Parathyroid adenoma (tissue), 2 donors: ENCODE measurements at regions not wholly inside any gene's neighbourhood (a gene's known extent, or its start where the extent isn't known, plus 50 kb on each side); places are given as distances from the start of the nearest gene placed in this dataset.
A peak's percentile ranks its signal among the peaks of the same experiment; 100 is the strongest.

Experiments used
- H2AFZ ChIP-seq: fragments of 300-600 bp; sonication (generic); one replicate; pipeline ENCODE4 v1.7.0; 2017; ENCODE audit warnings: antibody characterized with exemption, mild to moderate bottlenecking
- H3K27ac ChIP-seq: fragments of 300-600 bp; sonication (generic); one replicate; pipeline ENCODE4 v1.7.0; 2017
- H3K27me3 ChIP-seq: fragments of 300-600 bp; sonication (generic); one replicate; pipeline ENCODE4 v1.7.0; 2017; ENCODE audit warnings: low read length; ENCODE audit not compliant: control insufficient read depth, insufficient read depth
- H3K36me3 ChIP-seq: fragments of 300-600 bp; sonication (generic); one replicate; pipeline ENCODE4 v1.7.0; 2017; ENCODE audit warnings: low read length; ENCODE audit not compliant: control insufficient read depth, insufficient read depth
- H3K4me1 ChIP-seq: fragments of 300-600 bp; sonication (generic); one replicate; pipeline ENCODE4 v1.7.0; 2017; ENCODE audit warnings: control low read depth
- H3K4me2 ChIP-seq: fragments of 300-600 bp; sonication (generic); one replicate; pipeline ENCODE4 v1.7.0; 2017; ENCODE audit warnings: low read length
- H3K4me3 ChIP-seq: fragments of 300-600 bp; sonication (generic); one replicate; pipeline ENCODE4 v1.7.0; 2017; ENCODE audit warnings: low read depth, low read length
- H3K79me2 ChIP-seq: fragments of 300-600 bp; sonication (generic); one replicate; pipeline ENCODE4 v1.7.0; 2017; ENCODE audit warnings: control low read depth
- H3K9ac ChIP-seq: fragments of 300-600 bp; sonication (generic); one replicate; pipeline ENCODE4 v1.7.0; 2017; ENCODE audit warnings: mild to moderate bottlenecking
- H3K9me3 ChIP-seq: fragments of 300-600 bp; sonication (generic); one replicate; pipeline ENCODE4 v1.7.0; 2017; ENCODE audit warnings: low read length; ENCODE audit not compliant: control insufficient read depth
- TF ChIP-seq, protein P1 (sequence below): fragments of 300-600 bp; sonication (generic); IDR thresholded peaks from one replicate; pipeline ENCODE4 v1.7.0; 2017; ENCODE audit warnings: antibody characterized with exemption, mild to moderate bottlenecking
- donor health status: primary hyperparathyroidism.

DNA sequence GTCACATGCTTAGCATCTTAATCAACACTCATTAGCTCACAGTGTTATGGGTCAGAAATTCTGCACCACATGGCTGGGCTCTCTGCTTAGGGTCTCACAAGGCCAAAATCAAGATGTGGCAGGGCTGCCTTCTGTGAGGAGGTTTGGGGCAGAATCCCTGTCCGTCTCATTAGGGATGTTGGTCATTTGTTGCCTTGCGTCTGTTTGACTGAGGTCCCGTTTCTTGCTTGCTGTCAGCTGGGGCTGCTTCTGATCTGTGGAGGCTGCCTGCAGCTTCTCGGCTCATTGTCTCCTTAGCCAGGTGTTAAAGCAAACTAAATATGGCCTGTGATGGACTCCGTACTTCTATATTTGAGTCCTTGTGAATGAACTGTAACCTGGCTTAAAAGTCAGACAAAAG lies 146.5 kb downstream of the NDUFA10 start:
- H2AFZ ChIP-seq: no peak overlapping the region
- H3K4me1 ChIP-seq: peaks cover 29% of the 10 kb centered on the region
- no peaks in the 10 kb centered on the region for H3K9me3 ChIP-seq
- H3K36me3 ChIP-seq: no peaks in the 10 kb centered on the region
- H3K27me3 ChIP-seq: no peaks in the 10 kb centered on the region
- H3K4me2 ChIP-seq: no peak overlapping the region
- no peak overlapping the region for H3K9ac ChIP-seq
- H3K79me2 ChIP-seq: no peaks in the 10 kb centered on the region
- TF ChIP-seq, protein P1, sequence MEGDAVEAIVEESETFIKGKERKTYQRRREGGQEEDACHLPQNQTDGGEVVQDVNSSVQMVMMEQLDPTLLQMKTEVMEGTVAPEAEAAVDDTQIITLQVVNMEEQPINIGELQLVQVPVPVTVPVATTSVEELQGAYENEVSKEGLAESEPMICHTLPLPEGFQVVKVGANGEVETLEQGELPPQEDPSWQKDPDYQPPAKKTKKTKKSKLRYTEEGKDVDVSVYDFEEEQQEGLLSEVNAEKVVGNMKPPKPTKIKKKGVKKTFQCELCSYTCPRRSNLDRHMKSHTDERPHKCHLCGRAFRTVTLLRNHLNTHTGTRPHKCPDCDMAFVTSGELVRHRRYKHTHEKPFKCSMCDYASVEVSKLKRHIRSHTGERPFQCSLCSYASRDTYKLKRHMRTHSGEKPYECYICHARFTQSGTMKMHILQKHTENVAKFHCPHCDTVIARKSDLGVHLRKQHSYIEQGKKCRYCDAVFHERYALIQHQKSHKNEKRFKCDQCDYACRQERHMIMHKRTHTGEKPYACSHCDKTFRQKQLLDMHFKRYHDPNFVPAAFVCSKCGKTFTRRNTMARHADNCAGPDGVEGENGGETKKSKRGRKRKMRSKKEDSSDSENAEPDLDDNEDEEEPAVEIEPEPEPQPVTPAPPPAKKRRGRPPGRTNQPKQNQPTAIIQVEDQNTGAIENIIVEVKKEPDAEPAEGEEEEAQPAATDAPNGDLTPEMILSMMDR: no peak
- no peak overlapping the region for H3K4me3 ChIP-seq
- H3K27ac ChIP-seq: no peak overlapping the region

DNA sequence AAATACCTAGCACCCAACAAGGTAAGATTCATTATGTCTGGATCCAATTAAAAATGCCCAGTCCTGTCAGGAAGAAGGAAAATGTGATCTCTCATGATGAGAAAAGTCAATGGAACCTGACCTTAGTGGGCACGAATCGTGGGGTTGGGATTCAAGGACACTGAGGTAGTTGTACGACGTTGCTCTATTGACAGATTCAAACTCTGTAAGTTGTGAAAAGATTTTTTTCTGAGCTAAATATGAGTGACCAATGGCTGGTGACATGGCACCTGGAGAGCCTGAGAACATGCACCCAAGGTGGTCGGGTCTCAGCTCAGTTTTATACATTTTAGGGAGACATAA lies 148.2 kb downstream of the NDUFA10 start:
- no peaks in the 10 kb centered on the region for H3K79me2 ChIP-seq
- H3K27me3 ChIP-seq: no peaks in the 10 kb centered on the region
- no peak overlapping the region for H3K4me3 ChIP-seq
- no peaks in the 10 kb centered on the region for H3K36me3 ChIP-seq
- TF ChIP-seq, protein P1: no peak
- H3K27ac ChIP-seq: peak overlapping the region; percentile 66
- H2AFZ ChIP-seq: peak overlapping the region; percentile 75
- no peaks in the 10 kb centered on the region for H3K9me3 ChIP-seq
- peaks cover 24% of the 10 kb centered on the region for H3K4me1 ChIP-seq
- no peak overlapping the region for H3K9ac ChIP-seq
- H3K4me2 ChIP-seq: no peak overlapping the region

GRCh38 chr2:239876271-239876947 lies 148.7 kb downstream of the NDUFA10 start:
- Histone ChIP-seq H3K36me3 (no peaks in the 10 kb centered on the region), H3K27me3 (no peaks in the 10 kb centered on the region), H3K4me1 (peaks cover 21% of the 10 kb centered on the region), H3K4me3 (no peak overlapping the region), H3K9ac (no peak overlapping the region), H3K79me2 (no peaks in the 10 kb centered on the region), H3K27ac (peak overlapping the region; percentile 66), H2AFZ (peak overlapping the region; percentile 75), H3K9me3 (no peaks in the 10 kb centered on the region), H3K4me2 (no peak overlapping the region)
- TF ChIP-seq, protein P1: no peak

GRCh38 chr2:239874636-239875356 lies 150.3 kb downstream of the NDUFA10 start:
- H3K9ac ChIP-seq: no peak overlapping the region
- no peak overlapping the region for H2AFZ ChIP-seq

More at GRCh38 chr2:239874636-239875356, 150.3 kb downstream of the NDUFA10 start:
- Histone ChIP-seq H3K4me2 (no peak overlapping the region), H3K27ac (no peak overlapping the region), H3K36me3 (no peaks in the 10 kb centered on the region), H3K4me1 (peaks cover 10% of the 10 kb centered on the region), H3K9me3 (no peaks in the 10 kb centered on the region), H3K27me3 (no peaks in the 10 kb centered on the region), H3K4me3 (no peak overlapping the region), H3K79me2 (no peaks in the 10 kb centered on the region)
- TF ChIP-seq, protein P1: no peak
